Body of pancreas (tissue), 4 donors: ENCODE measurements at regions not wholly inside any gene's neighbourhood (a gene's known extent, or its start where the extent isn't known, plus 50 kb on each side); places are given as distances from the start of the nearest gene placed in this dataset.

Experiments used
- CTCF ChIP-seq, 7 experiments: fragments of 450-650 bp in 4 of 7; fragments of 200-600 bp in 3 of 7; sonication (generic) in 3 of 7; IDR thresholded peaks; one replicate each; pipeline ENCODE4 v1.5.1; 2016 to 2019; ENCODE audit warnings: antibody characterized with exemption in 7 of 7
- POLR2A ChIP-seq, 3 donors: fragments of 450-650 bp; IDR thresholded peaks; one replicate each; pipeline ENCODE4 v1.6.1; 2016; ENCODE audit warnings: antibody characterized with exemption in 3 of 3, mild to moderate bottlenecking in 2 of 3

DNA sequence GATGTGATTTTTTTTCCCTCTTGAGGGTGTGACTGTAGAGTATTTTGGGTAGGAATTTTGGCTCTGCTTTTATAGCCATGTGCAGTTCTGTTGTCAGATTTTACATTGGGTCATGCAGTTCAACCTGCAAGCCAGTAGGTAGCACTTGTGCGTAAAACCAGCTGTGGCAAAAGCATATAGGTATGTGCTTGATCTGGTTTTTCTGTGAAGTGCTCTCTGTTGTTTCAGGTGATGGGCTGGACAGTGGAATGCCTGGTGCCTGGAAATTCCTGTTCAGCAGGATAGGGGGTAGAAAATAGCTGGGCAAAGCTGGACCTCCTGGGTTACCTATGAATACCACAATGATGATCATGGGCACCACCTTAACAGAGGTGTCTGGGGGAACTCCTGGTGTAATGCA is 584.2 kb upstream of the PCDH10 start:
- TF ChIP-seq CTCF (IDR thresholded peaks at IDR 0.05), result no peak
- no peak for TF ChIP-seq POLR2A (IDR thresholded peaks at IDR 0.05)
